Activated CD4-positive, alpha-beta memory T cell treated with anti-CD3 and anti-CD28 coated beads, Interleukin-2, amount 10 ng/mL, durations not matched to agents 7 days and 5 days (primary cell): ENCODE measurements at regions not wholly inside any gene's neighbourhood (a gene's known extent, or its start where the extent isn't known, plus 50 kb on each side); places are given as distances from the start of the nearest gene placed in this dataset.
"Not testable (repeated sequence)": the region's sequence is repeated elsewhere in the genome, so short reads cannot be mapped to it uniquely, and the experiment has no call there.

Experiments used
- CTCF ChIA-PET: fragments of 350-600 bp; sonication (Branson Sonifier 250); formaldehyde crosslinking; loops from one replicate; lab custom pipeline; 2021; ENCODE audit warnings: antibody characterized with exemption, inconsistent platforms; lab: Charles Lee
- POLR2A ChIA-PET: fragments of 350-600 bp; sonication (Branson Sonifier 250); formaldehyde crosslinking; loops from one replicate; lab custom pipeline; 2021; ENCODE audit warnings: antibody characterized with exemption; lab: Charles Lee
- DNase-seq: peaks from one replicate; pipeline ENCODE4 v3.0.0-alpha.2; 2020
- H3K27ac Mint-ChIP-seq: one replicate; pipeline ENCODE4 v1.8.0; 2021; ENCODE audit warnings: mild to moderate bottlenecking, mixed read lengths
- H3K27me3 Mint-ChIP-seq: one replicate; pipeline ENCODE4 v1.8.0; 2021; ENCODE audit warnings: mixed read lengths
- H3K36me3 Mint-ChIP-seq: one replicate; pipeline ENCODE4 v1.8.0; 2021; ENCODE audit warnings: low read depth, mixed read lengths
- H3K4me1 Mint-ChIP-seq: one replicate; pipeline ENCODE4 v1.8.0; 2021; ENCODE audit warnings: mixed read lengths
- H3K4me3 Mint-ChIP-seq: one replicate; pipeline ENCODE4 v1.8.0; 2021; ENCODE audit warnings: mild to moderate bottlenecking, mixed read lengths
- H3K9me3 Mint-ChIP-seq: one replicate; pipeline ENCODE4 v1.8.0; 2021; ENCODE audit warnings: mixed read lengths

- peaks cover 19% of the 10 kb centered on the region for H3K9me3 Mint-ChIP-seq
Measured at GRCh38 chr1:203969846-203970245, 103.1 kb upstream of the SOX13 start.

GRCh38 chr1:203985044-203985443, 87.9 kb upstream of the SOX13 start:
- ChIA-PET POLR2A (no interaction called here), CTCF (no interaction called here)
- DNase-seq: no peak
- no peak overlapping the region for H3K27ac Mint-ChIP-seq
- no peaks in the 10 kb centered on the region for H3K9me3 Mint-ChIP-seq
- H3K4me3 Mint-ChIP-seq: no peak overlapping the region
- no peaks in the 10 kb centered on the region for H3K36me3 Mint-ChIP-seq
- peaks cover 2% of the 10 kb centered on the region for H3K4me1 Mint-ChIP-seq
- H3K27me3 Mint-ChIP-seq: peaks cover 12% of the 10 kb centered on the region

More at GRCh38 chr1:203969846-203970245, 103.1 kb upstream of the SOX13 start:
- H3K36me3 Mint-ChIP-seq: no peaks in the 10 kb centered on the region
- CTCF ChIA-PET: no interaction called here
- H3K4me3 Mint-ChIP-seq: no peak overlapping the region
- POLR2A ChIA-PET: no interaction called here
- no peak overlapping the region for H3K27ac Mint-ChIP-seq
- DNase-seq: no peak
- no peaks in the 10 kb centered on the region for H3K27me3 Mint-ChIP-seq
- H3K4me1 Mint-ChIP-seq: no peaks in the 10 kb centered on the region

GRCh38 chr1:203985676-203986075, 87.2 kb upstream of the SOX13 start:
- no peaks in the 10 kb centered on the region for H3K9me3 Mint-ChIP-seq
- POLR2A ChIA-PET: no interaction called here
- no peak for DNase-seq
- H3K27ac Mint-ChIP-seq: no peak overlapping the region
- no peak overlapping the region for H3K4me3 Mint-ChIP-seq
- peaks cover 5% of the 10 kb centered on the region for H3K4me1 Mint-ChIP-seq
- no peaks in the 10 kb centered on the region for H3K36me3 Mint-ChIP-seq
- CTCF ChIA-PET: no interaction called here
- peaks cover 12% of the 10 kb centered on the region for H3K27me3 Mint-ChIP-seq

GRCh38 chr1:203986887-203987461, 85.9 kb upstream of the SOX13 start:
- no peak overlapping the region for H3K27ac Mint-ChIP-seq
- POLR2A ChIA-PET: no interaction called here
- H3K4me1 Mint-ChIP-seq: peaks cover 5% of the 10 kb centered on the region
- no peak overlapping the region for H3K4me3 Mint-ChIP-seq
- CTCF ChIA-PET: interaction anchor here (1.1 kb wide), 1 partner anchor 92 kb away, joined by 3 read pairs; no protein-coding TSS in a partner anchor
- no peak for DNase-seq
- peaks cover 10% of the 10 kb centered on the region for H3K27me3 Mint-ChIP-seq
- H3K9me3 Mint-ChIP-seq: no peaks in the 10 kb centered on the region
- H3K36me3 Mint-ChIP-seq: no peaks in the 10 kb centered on the region

GRCh38 chr1:203990118-203990517, 82.8 kb upstream of the SOX13 start:
- Mint-ChIP-seq H3K36me3 (no peaks in the 10 kb centered on the region), H3K9me3 (no peaks in the 10 kb centered on the region), H3K27ac (no peak overlapping the region), H3K27me3 (peaks cover 8% of the 10 kb centered on the region), H3K4me1 (peaks cover 5% of the 10 kb centered on the region), H3K4me3 (no peak overlapping the region)
- DNase-seq: no peak
- POLR2A ChIA-PET: no interaction called here
- CTCF ChIA-PET: no interaction called here

GRCh38 chr1:203992440-203992839, 80.5 kb upstream of the SOX13 start:
- H3K27ac Mint-ChIP-seq: no peak overlapping the region
- H3K4me3 Mint-ChIP-seq: no peak overlapping the region
- ChIA-PET CTCF (interaction anchor here (0.5 kb wide), 1 partner anchor 654 kb away, joined by 6 read pairs; no protein-coding TSS in a partner anchor), POLR2A (no interaction called here)
- peaks cover 5% of the 10 kb centered on the region for H3K4me1 Mint-ChIP-seq
- no peak for DNase-seq
- no peaks in the 10 kb centered on the region for H3K36me3 Mint-ChIP-seq
- H3K27me3 Mint-ChIP-seq: peaks cover 7% of the 10 kb centered on the region
- H3K9me3 Mint-ChIP-seq: no peaks in the 10 kb centered on the region

GRCh38 chr1:203993256-203993655, 79.7 kb upstream of the SOX13 start:
- H3K4me1 Mint-ChIP-seq: peaks cover 5% of the 10 kb centered on the region
- DNase-seq: no peak
- H3K27ac Mint-ChIP-seq: no peak overlapping the region
- no peaks in the 10 kb centered on the region for H3K36me3 Mint-ChIP-seq
- POLR2A ChIA-PET: no interaction called here
- CTCF ChIA-PET: no interaction called here
- H3K27me3 Mint-ChIP-seq: peaks cover 3% of the 10 kb centered on the region
- no peak overlapping the region for H3K4me3 Mint-ChIP-seq
- no peaks in the 10 kb centered on the region for H3K9me3 Mint-ChIP-seq

- no peak for DNase-seq
- ChIA-PET POLR2A (no interaction called here), CTCF (no interaction called here)
- Mint-ChIP-seq H3K4me3 (no peak overlapping the region), H3K27me3 (peaks cover 3% of the 10 kb centered on the region), H3K4me1 (peaks cover 2% of the 10 kb centered on the region), H3K9me3 (peaks cover 2% of the 10 kb centered on the region), H3K36me3 (no peaks in the 10 kb centered on the region), H3K27ac (no peak overlapping the region)
Measured at GRCh38 chr1:203995228-203995627, 77.7 kb upstream of the SOX13 start.

GRCh38 chr1:203996126-203996525, 76.8 kb upstream of the SOX13 start:
- Mint-ChIP-seq H3K27me3 (peaks cover 3% of the 10 kb centered on the region), H3K27ac (no peak overlapping the region), H3K4me3 (no peak overlapping the region), H3K36me3 (no peaks in the 10 kb centered on the region), H3K4me1 (peaks cover 8% of the 10 kb centered on the region), H3K9me3 (peaks cover 3% of the 10 kb centered on the region)
- CTCF ChIA-PET: no interaction called here
- POLR2A ChIA-PET: no interaction called here
- no peak for DNase-seq

- POLR2A ChIA-PET: not testable (repeated sequence)
Measured at GRCh38 chr1:203998571-203998970, 74.3 kb upstream of the SOX13 start.

GRCh38 chr1:203999618-204000017, 73.3 kb upstream of the SOX13 start:
- no peak overlapping the region for H3K27ac Mint-ChIP-seq
- DNase-seq: no peak
- peaks cover 9% of the 10 kb centered on the region for H3K4me1 Mint-ChIP-seq
- peaks cover 3% of the 10 kb centered on the region for H3K9me3 Mint-ChIP-seq
- POLR2A ChIA-PET: no interaction called here
- CTCF ChIA-PET: interaction anchor here (1.0 kb wide), 1 partner anchor 129 kb away, joined by 3 read pairs; no protein-coding TSS in a partner anchor
- no peaks in the 10 kb centered on the region for H3K36me3 Mint-ChIP-seq
- no peak overlapping the region for H3K4me3 Mint-ChIP-seq
- H3K27me3 Mint-ChIP-seq: no peaks in the 10 kb centered on the region

More at GRCh38 chr1:203998571-203998970, 74.3 kb upstream of the SOX13 start:
- H3K4me1 Mint-ChIP-seq, H3K36me3 Mint-ChIP-seq, DNase-seq, H3K9me3 Mint-ChIP-seq, H3K27me3 Mint-ChIP-seq, H3K27ac Mint-ChIP-seq, CTCF ChIA-PET, H3K4me3 Mint-ChIP-seq: not testable (repeated sequence)

GRCh38 chr1:204001166-204001901, 71.6 kb upstream of the SOX13 start:
- no peaks in the 10 kb centered on the region for H3K27me3 Mint-ChIP-seq
- POLR2A ChIA-PET: no interaction called here
- DNase-seq: no peak
- H3K27ac Mint-ChIP-seq: no peak overlapping the region
- H3K4me3 Mint-ChIP-seq: no peak overlapping the region
- peaks cover 9% of the 10 kb centered on the region for H3K4me1 Mint-ChIP-seq
- H3K36me3 Mint-ChIP-seq: no peaks in the 10 kb centered on the region
- CTCF ChIA-PET: no interaction called here
- peaks cover 3% of the 10 kb centered on the region for H3K9me3 Mint-ChIP-seq

GRCh38 chr1:204002614-204003013, 70.3 kb upstream of the SOX13 start:
- ChIA-PET POLR2A (no interaction called here), CTCF (no interaction called here)
- Mint-ChIP-seq H3K9me3 (peaks cover 3% of the 10 kb centered on the region), H3K36me3 (no peaks in the 10 kb centered on the region), H3K4me1 (peaks cover 9% of the 10 kb centered on the region), H3K27ac (no peak overlapping the region), H3K27me3 (peaks cover 4% of the 10 kb centered on the region), H3K4me3 (no peak overlapping the region)
- DNase-seq: no peak

GRCh38 chr1:204003536-204003935, 69.4 kb upstream of the SOX13 start:
- Mint-ChIP-seq H3K4me1 (peaks cover 9% of the 10 kb centered on the region), H3K27ac (no peak overlapping the region), H3K9me3 (peaks cover 3% of the 10 kb centered on the region), H3K27me3 (peaks cover 4% of the 10 kb centered on the region), H3K36me3 (no peaks in the 10 kb centered on the region), H3K4me3 (no peak overlapping the region)
- DNase-seq: no peak
- POLR2A ChIA-PET: no interaction called here
- CTCF ChIA-PET: no interaction called here
